Hepatocyte (in vitro differentiated cells): ENCODE measurements at regions not wholly inside any gene's neighbourhood (a gene's known extent, or its start where the extent isn't known, plus 50 kb on each side); places are given as distances from the start of the nearest gene placed in this dataset.

Experiments used
- DNase-seq: peaks from one replicate; pipeline ENCODE4 v3.0.0-alpha.2; 2016; ENCODE audit warnings: low spot score
- H2AFZ ChIP-seq: fragments of 200-600 bp; sonication (generic); 2 replicates; pipeline ENCODE4 v1.6.0; 2016; ENCODE audit warnings: antibody characterized with exemption, mild to moderate bottlenecking
- H3K27ac ChIP-seq: fragments of 200-600 bp; sonication (generic); 2 replicates; pipeline ENCODE4 v1.5.1; 2016; ENCODE audit warnings: mild to moderate bottlenecking
- H3K27me3 ChIP-seq: fragments of 200-600 bp; sonication (generic); 2 replicates; pipeline ENCODE4 v1.6.1; 2016
- H3K36me3 ChIP-seq: fragments of 200-600 bp; sonication (generic); replicated peaks from 2 replicates; pipeline ENCODE4 v1.5.1; 2016; ENCODE audit warnings: low read depth; ENCODE audit not compliant: insufficient read depth
- H3K4me1 ChIP-seq: fragments of 200-600 bp; sonication (generic); 2 replicates; pipeline ENCODE4 v1.5.1; 2016; ENCODE audit warnings: mild to moderate bottlenecking, moderate library complexity; ENCODE audit not compliant: insufficient read depth
- H3K4me2 ChIP-seq: fragments of 200-600 bp; sonication (generic); 2 replicates; pipeline ENCODE4 v1.6.0; 2016
- H3K4me3 ChIP-seq: fragments of 200-600 bp; sonication (generic); 2 replicates; pipeline ENCODE4 v1.5.1; 2016; ENCODE audit warnings: mild to moderate bottlenecking
- H3K79me2 ChIP-seq: fragments of 200-600 bp; sonication (generic); 2 replicates; pipeline ENCODE4 v1.6.0; 2017; ENCODE audit warnings: mild to moderate bottlenecking
- H3K9me2 ChIP-seq: fragments of 200-600 bp; sonication (generic); replicated peaks from 2 replicates; pipeline ENCODE4 v1.6.0; 2017; ENCODE audit warnings: mild to moderate bottlenecking; ENCODE audit not compliant: insufficient read depth
- H3K9me3 ChIP-seq: fragments of 200-600 bp; sonication (generic); 2 replicates; pipeline ENCODE4 v1.5.1; 2016; ENCODE audit warnings: low read depth, mild to moderate bottlenecking
- H4K20me1 ChIP-seq: fragments of 200-600 bp; sonication (generic); 2 replicates; pipeline ENCODE4 v1.6.0; 2016; ENCODE audit warnings: mild to moderate bottlenecking; ENCODE audit not compliant: insufficient read depth, poor library complexity, severe bottlenecking
- CTCF ChIP-seq: fragments of 200-600 bp; sonication (generic); IDR thresholded peaks from 2 replicates; pipeline ENCODE4 v1.5.1; 2016; ENCODE audit warnings: antibody characterized with exemption, mild to moderate bottlenecking; ENCODE audit not compliant: poor library complexity
- EZH2 ChIP-seq: fragments of 200-600 bp; sonication (generic); IDR thresholded peaks from 2 replicates; pipeline ENCODE4 v1.6.1; 2016; ENCODE audit warnings: antibody characterized with exemption, mild to moderate bottlenecking, borderline replicate concordance
- EZH2phosphoT487 ChIP-seq: fragments of 200-600 bp; sonication (generic); IDR thresholded peaks from one replicate; pipeline ENCODE4 v1.6.1; 2018; ENCODE audit warnings: antibody characterized with exemption, mild to moderate bottlenecking, low read depth, moderate library complexity; ENCODE audit not compliant: unreplicated experiment, severe bottlenecking
- WGBS: methylation state at CpG from one replicate; pipeline ENCODE4 v1.1.6; 2016; ENCODE audit warnings: low lambda C conversion rate; ENCODE audit errors: missing lambda C conversion rate; 5-methylcytosine and 5-hydroxymethylcytosine counted together

DNA sequence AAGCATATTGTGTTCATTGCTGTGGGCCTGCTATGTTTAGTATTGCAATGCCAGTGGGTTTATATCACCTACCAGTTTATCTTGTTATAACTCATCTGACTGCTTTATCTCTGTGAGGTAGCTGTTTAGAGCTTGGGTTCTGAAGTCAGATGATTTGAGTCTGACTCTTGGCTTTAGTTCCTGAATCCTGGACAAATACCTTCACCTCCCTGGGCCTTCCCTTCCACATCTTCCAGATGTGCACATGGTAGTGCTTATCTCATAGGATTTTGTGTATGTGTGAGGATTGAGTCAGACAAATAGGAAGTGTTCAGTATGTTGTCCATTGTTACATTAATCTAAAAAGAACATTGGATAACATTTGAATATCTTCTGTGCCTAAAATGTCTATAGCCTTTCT, 63.5 kb upstream of the ANKRD10 start:
- Histone ChIP-seq H3K4me3 (no peak overlapping the region), H3K27me3 (no peaks in the 10 kb centered on the region), H2AFZ (no peak overlapping the region), H4K20me1 (no peaks in the 10 kb centered on the region), H3K36me3 (no peaks in the 10 kb centered on the region), H3K9me2 (no peaks in the 10 kb centered on the region), H3K27ac (no peak overlapping the region), H3K4me1 (no peaks in the 10 kb centered on the region), H3K4me2 (no peak overlapping the region), H3K79me2 (no peaks in the 10 kb centered on the region), H3K9me3 (no peaks in the 10 kb centered on the region)
- TF ChIP-seq CTCF, result no peak
- no peak for TF ChIP-seq EZH2
- no peak for TF ChIP-seq EZH2phosphoT487
- DNase-seq, result no peak

DNA sequence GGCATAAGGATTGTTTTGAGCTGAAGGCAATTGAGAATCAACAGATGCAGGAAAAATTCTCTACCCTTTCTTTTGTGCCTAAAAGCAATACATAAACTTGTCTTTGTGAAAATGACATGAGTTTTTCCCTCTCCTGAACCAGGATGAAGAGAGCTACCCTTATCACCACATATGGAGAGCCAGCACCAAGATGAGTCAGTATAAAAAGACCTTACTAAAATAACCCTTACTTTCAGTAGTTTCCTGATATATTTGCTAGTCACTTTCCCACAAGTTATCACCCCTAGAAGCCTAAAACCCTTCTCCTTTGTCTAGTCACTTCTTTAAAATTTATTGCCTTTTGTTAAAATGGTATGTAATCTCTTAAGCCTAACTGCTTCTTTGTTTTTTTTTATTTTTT, 61.9 kb upstream of the ANKRD10 start:
- Histone ChIP-seq H3K4me1 (no peaks in the 10 kb centered on the region), H3K4me2 (no peak overlapping the region), H3K27me3 (no peaks in the 10 kb centered on the region), H3K27ac (no peak overlapping the region), H4K20me1 (no peaks in the 10 kb centered on the region), H3K36me3 (no peaks in the 10 kb centered on the region), H2AFZ (no peak overlapping the region), H3K9me2 (no peaks in the 10 kb centered on the region), H3K79me2 (no peaks in the 10 kb centered on the region), H3K9me3 (no peaks in the 10 kb centered on the region), H3K4me3 (no peak overlapping the region)
- no peak for TF ChIP-seq EZH2phosphoT487
- no peak for TF ChIP-seq CTCF
- no peak for TF ChIP-seq EZH2
- no peak for DNase-seq

DNA sequence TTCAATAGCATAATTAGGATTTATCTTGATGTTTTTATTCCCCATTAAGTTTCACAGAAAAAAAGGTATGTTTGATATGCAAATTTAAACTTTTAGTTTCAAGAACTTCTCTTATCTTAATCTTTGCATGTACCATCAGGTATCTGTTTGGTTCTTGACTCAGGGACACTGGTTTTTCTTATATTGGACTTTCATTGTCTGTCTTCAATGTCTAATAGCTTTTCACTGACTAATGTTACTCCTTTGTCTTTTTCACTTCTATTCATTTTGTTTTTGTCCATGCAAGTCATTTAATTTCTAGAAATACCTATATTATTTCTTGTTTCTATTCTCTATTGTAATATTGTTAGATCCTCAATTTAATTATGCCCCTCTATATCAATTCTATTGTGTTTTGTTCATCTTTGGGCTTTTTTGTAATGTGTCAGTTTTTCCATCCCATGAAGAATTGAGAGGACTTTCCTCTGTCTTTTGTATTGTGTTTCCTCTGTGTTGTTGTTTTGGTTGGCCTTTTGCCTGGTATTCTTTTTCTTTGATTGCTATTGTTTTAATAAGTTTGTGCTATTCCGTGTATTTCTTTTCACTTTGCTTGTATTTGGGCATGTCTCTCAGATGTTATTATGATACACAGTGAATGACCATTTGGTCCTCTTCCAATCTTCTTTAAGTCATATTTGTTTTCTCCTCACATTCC, 58.3 kb upstream of the ANKRD10 start:
- 90% methylated on average over 1 of the region's 1 CpG for WGBS
- no peaks in the 10 kb centered on the region for H3K4me1 ChIP-seq

More for the DNA sequence above, 58.3 kb upstream of the ANKRD10 start:
- Histone ChIP-seq H3K27ac (no peak overlapping the region), H3K9me3 (no peaks in the 10 kb centered on the region), H4K20me1 (no peaks in the 10 kb centered on the region), H3K9me2 (no peaks in the 10 kb centered on the region), H3K27me3 (no peaks in the 10 kb centered on the region), H2AFZ (no peak overlapping the region), H3K36me3 (no peaks in the 10 kb centered on the region), H3K79me2 (no peaks in the 10 kb centered on the region), H3K4me2 (no peak overlapping the region), H3K4me3 (no peak overlapping the region)
- no peak for TF ChIP-seq EZH2phosphoT487
- no peak for TF ChIP-seq EZH2
- TF ChIP-seq CTCF, result no peak
- DNase-seq, result no peak
